Gastrocnemius medialis (tissue), 4 donors: ENCODE measurements at regions not wholly inside any gene's neighbourhood (a gene's known extent, or its start where the extent isn't known, plus 50 kb on each side); places are given as distances from the start of the nearest gene placed in this dataset.

Experiments
- CTCF ChIP-seq, 5 experiments: fragments of 450-650 bp in 3 of 5; fragments of 200-600 bp in 2 of 5; sonication (generic) in 2 of 5; IDR thresholded peaks in 4 of 5; conservative IDR thresholded peaks in 1 of 5; 1 replicate in 4 of 5; 2 replicates in 1 of 5; pipeline ENCODE4 v1.5.1; 2016 to 2019; ENCODE audit warnings: antibody characterized with exemption in 5 of 5, mild to moderate bottlenecking in 3 of 5, moderate library complexity in 3 of 5
- POLR2A ChIP-seq, 2 donors: fragments of 450-650 bp; IDR thresholded peaks; one replicate each; pipeline ENCODE4 v1.6.1; 2017; ENCODE audit warnings: antibody characterized with exemption in 2 of 2, mild to moderate bottlenecking in 2 of 2, moderate library complexity in 2 of 2

GRCh38 chr15:47003568-47003967 lies 713.7 kb upstream of the SEMA6D start:
- TF ChIP-seq POLR2A (IDR thresholded peaks at IDR 0.05) (no peak), CTCF (IDR thresholded peaks at IDR 0.05 in 4 of 5, conservative IDR thresholded peaks at IDR 0.05 in 1 of 5) (no peak)
